Right lobe of liver (tissue), 4 donors: ENCODE measurements at regions not wholly inside any gene's neighbourhood (a gene's known extent, or its start where the extent isn't known, plus 50 kb on each side); places are given as distances from the start of the nearest gene placed in this dataset.

Experiments
- POLR2A ChIP-seq: fragments of 450-650 bp; IDR thresholded peaks from one replicate; pipeline ENCODE4 v1.6.1; 2017; ENCODE audit warnings: antibody characterized with exemption, mild to moderate bottlenecking
- TF ChIP-seq, protein P1 (sequence below), 4 donors: fragments of 200-600 bp in 3 of 4; fragments of 450-650 bp in 1 of 4; IDR thresholded peaks; one replicate each; pipeline versions ENCODE4 v1.5.1 to v1.8.0; 2016 to 2022; ENCODE audit warnings: antibody characterized with exemption in 4 of 4, mild to moderate bottlenecking in 2 of 4
- donor health status: DM: no; HTN: no; CAD: no.
- donor health status: DM: no; HTN: no; CAD: no.
- donor health status: DM: no; HTN: yes; CAD: no.

DNA sequence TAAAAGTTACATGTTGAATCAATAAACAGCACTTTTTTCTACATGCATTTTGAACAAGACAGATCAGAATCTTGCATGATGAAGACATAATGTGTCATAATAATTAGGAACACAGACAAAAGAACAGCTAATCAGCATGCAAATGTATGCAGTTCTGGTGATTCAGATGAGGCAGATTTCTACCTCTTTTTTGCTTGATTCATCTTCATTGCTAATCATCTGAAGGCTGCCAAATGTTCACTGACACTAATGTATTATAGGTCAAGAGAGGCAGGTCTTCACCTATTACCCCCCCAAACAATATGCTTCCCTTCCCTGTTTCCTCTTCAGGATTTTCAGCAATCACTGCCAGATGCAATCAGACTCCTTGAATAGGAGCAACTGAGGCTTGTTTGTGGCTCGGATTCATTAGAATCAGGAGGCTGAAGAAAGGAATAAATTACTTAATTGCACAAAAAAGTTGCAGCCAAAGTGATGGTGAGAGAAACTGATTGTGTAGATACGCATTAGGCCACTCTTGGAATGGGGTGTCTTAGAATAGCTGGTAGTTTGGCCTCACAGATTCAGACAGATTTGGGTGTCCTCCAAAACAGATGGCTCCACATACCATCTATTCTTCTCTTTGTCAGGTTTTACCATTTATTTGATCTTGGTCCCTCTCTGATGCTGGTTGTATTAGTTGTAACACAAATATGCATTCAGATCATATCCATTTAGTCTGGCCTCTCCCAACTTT lies 275.4 kb downstream of the RPS6KC1 start:
- TF ChIP-seq, protein P1, sequence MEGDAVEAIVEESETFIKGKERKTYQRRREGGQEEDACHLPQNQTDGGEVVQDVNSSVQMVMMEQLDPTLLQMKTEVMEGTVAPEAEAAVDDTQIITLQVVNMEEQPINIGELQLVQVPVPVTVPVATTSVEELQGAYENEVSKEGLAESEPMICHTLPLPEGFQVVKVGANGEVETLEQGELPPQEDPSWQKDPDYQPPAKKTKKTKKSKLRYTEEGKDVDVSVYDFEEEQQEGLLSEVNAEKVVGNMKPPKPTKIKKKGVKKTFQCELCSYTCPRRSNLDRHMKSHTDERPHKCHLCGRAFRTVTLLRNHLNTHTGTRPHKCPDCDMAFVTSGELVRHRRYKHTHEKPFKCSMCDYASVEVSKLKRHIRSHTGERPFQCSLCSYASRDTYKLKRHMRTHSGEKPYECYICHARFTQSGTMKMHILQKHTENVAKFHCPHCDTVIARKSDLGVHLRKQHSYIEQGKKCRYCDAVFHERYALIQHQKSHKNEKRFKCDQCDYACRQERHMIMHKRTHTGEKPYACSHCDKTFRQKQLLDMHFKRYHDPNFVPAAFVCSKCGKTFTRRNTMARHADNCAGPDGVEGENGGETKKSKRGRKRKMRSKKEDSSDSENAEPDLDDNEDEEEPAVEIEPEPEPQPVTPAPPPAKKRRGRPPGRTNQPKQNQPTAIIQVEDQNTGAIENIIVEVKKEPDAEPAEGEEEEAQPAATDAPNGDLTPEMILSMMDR (IDR thresholded peaks at IDR 0.05) = no peak
- TF ChIP-seq POLR2A = no peak
